Fibroblast of pulmonary artery (primary cell): ENCODE measurements at regions not wholly inside any gene's neighbourhood (a gene's known extent, or its start where the extent isn't known, plus 50 kb on each side); places are given as distances from the start of the nearest gene placed in this dataset.

Experiments
- DNase-seq: peaks from one replicate; pipeline ENCODE4 v3.0.0-alpha.2; 2010; ENCODE audit warnings: low read depth
- H3K4me3 ChIP-seq: replicated peaks from 2 replicates; pipeline ENCODE4 v1.5.1; 2011; ENCODE audit warnings: low read depth, mild to moderate bottlenecking, control low read depth, low read length, moderate library complexity
- CTCF ChIP-seq: IDR thresholded peaks from 2 replicates; pipeline ENCODE4 v1.5.1; 2011; ENCODE audit warnings: mild to moderate bottlenecking, control low read depth, low read length, inconsistent platforms; ENCODE audit errors: missing control alignments

- H3K4me3 ChIP-seq, result no peak overlapping the region
- TF ChIP-seq CTCF, result no peak
- DNase-seq, result peak; percentile 98
Observed at GRCh38 chr6:47134476-47135189, 92.5 kb upstream of the ADGRF1 start.

GRCh38 chr6:47133230-47134000 lies 91.3 kb upstream of the ADGRF1 start:
- no peak for TF ChIP-seq CTCF
- H3K4me3 ChIP-seq, result no peak overlapping the region
- no peak for DNase-seq

- no peak for TF ChIP-seq CTCF
- DNase-seq, result no peak
- H3K4me3 ChIP-seq, result no peak overlapping the region
Observed at GRCh38 chr6:47132724-47133123, 90.6 kb upstream of the ADGRF1 start.

- H3K4me3 ChIP-seq, result no peak overlapping the region
- DNase-seq, result peak; percentile 58
- no peak for TF ChIP-seq CTCF
Observed at GRCh38 chr6:47131773-47132172, 89.6 kb upstream of the ADGRF1 start.

GRCh38 chr6:47130086-47130485 lies 88.0 kb upstream of the ADGRF1 start:
- no peak overlapping the region for H3K4me3 ChIP-seq
- no peak for TF ChIP-seq CTCF
- DNase-seq, result no peak

- DNase-seq, result no peak
- no peak for TF ChIP-seq CTCF
- H3K4me3 ChIP-seq, result no peak overlapping the region
Observed at GRCh38 chr6:47129129-47129528, 87.0 kb upstream of the ADGRF1 start.
